ENCODE measurements at regions not wholly inside any gene's neighbourhood (a gene's known extent, or its start where the extent isn't known, plus 50 kb on each side); places are given as distances from the start of the nearest gene placed in this dataset.

GRCh38 chr1:184241446-184241845 lies 145.4 kb upstream of the C1orf21 start:
- TF ChIP-seq EZH2 (IDR thresholded peaks at IDR 0.05; ENCODE audit: low read length, missing control alignments) (no peak), CTCF (conservative IDR thresholded peaks at IDR 0.05 in 1 of 2, IDR thresholded peaks at IDR 0.05 in 1 of 2; ENCODE audit: low read depth in 1 of 2, low read length in 2 of 2) (no peak)

Data from fibroblast of lung (primary cell).